GM12891 (cell line): ENCODE measurements at regions not wholly inside any gene's neighbourhood (a gene's known extent, or its start where the extent isn't known, plus 50 kb on each side); places are given as distances from the start of the nearest gene placed in this dataset.

Source experiments
- PAX5 ChIP-seq: IDR thresholded peaks from 2 replicates; pipeline ENCODE4 v1.6.1; 2011; ENCODE audit warnings: low read length, moderate library complexity, mild to moderate bottlenecking; ENCODE audit not compliant: insufficient read depth, severe bottlenecking
- POLR2A ChIP-seq: IDR thresholded peaks from 2 replicates; pipeline ENCODE4 v1.6.1; 2011; ENCODE audit warnings: low read depth, low read length, control low read depth
- POLR2AphosphoS5 ChIP-seq: IDR thresholded peaks from 2 replicates; pipeline ENCODE4 v1.6.1; 2011; ENCODE audit warnings: low read depth, low read length, control low read depth
- POU2F2 ChIP-seq: IDR thresholded peaks from 2 replicates; pipeline ENCODE4 v1.6.1; 2011; ENCODE audit warnings: low read depth, mild to moderate bottlenecking, control low read depth, low read length, moderate library complexity
- SPI1 ChIP-seq: IDR thresholded peaks from 2 replicates; pipeline ENCODE4 v1.6.1; 2011; ENCODE audit warnings: low read depth, low read length, control low read depth
- TAF1 ChIP-seq: IDR thresholded peaks from 2 replicates; pipeline ENCODE4 v1.6.1; 2011; ENCODE audit warnings: low read depth, low read length, control low read depth

GRCh38 chr13:61202042-61202441, 213.6 kb downstream of the PCDH20 start:
- no peak for TF ChIP-seq POLR2A
- TF ChIP-seq POLR2AphosphoS5, result no peak
- TF ChIP-seq SPI1, result no peak
- TF ChIP-seq TAF1, result no peak
- TF ChIP-seq PAX5, result no peak
- no peak for TF ChIP-seq POU2F2
